ENCODE measurements at regions not wholly inside any gene's neighbourhood (a gene's known extent, or its start where the extent isn't known, plus 50 kb on each side); places are given as distances from the start of the nearest gene placed in this dataset.

GRCh38 chr2:144270951-144271350 is 249.0 kb downstream of the ZEB2 start:
- Mint-ChIP-seq H3K9me3 (no peaks in the 10 kb centered on the region), H3K4me3 (no peak overlapping the region), H3K27me3 (no peaks in the 10 kb centered on the region), H3K36me3 (no peaks in the 10 kb centered on the region), H3K27ac (no peak overlapping the region), H3K4me1 (peaks cover 21% of the 10 kb centered on the region)
- ATAC-seq (ENCODE audit: low read depth) = no peak
- DNase-seq (ENCODE audit: low spot score in 2 of 2) = no peak

DNA sequence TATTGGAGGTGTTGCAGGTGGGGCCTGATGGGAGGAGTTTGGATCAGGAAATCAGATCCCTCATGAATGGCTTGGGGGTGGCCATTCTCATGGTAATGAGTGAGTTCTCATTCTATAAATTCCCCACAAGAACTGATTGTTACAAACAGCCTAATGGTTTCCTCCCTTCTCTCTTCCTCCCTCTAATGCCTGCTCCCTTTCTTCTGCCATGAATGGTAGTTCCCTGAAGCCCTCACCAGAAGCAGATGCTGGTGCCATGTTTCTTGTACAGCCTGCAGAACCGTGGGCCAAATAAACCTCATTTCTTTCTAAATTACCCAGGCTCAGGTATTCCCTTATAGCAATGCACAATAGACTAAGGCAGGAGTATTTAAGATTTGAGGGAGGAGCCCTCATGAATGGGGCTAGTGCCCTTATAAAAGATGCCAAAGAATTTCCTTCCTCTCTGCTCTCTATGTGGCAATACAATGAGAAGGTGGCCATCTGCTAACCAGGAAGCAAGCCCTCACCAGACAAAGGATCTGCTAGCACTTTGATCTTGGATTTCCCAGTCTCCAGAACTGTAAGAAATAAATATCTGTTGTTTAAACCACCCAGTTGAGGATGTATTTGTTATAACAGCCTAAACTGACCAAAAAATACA is 251.8 kb downstream of the ZEB2 start:
- Mint-ChIP-seq H3K27ac (no peak overlapping the region), H3K36me3 (peaks cover 2% of the 10 kb centered on the region), H3K9me3 (peaks cover 2% of the 10 kb centered on the region), H3K4me3 (no peak overlapping the region), H3K4me1 (peaks cover 25% of the 10 kb centered on the region), H3K27me3 (no peaks in the 10 kb centered on the region)
- DNase-seq (ENCODE audit: low spot score in 2 of 2) = no peak
- ATAC-seq (ENCODE audit: low read depth) = no peak

- Mint-ChIP-seq H3K36me3 (peaks cover 2% of the 10 kb centered on the region), H3K27ac (peak overlapping the region; percentile 11), H3K4me3 (no peak overlapping the region), H3K9me3 (peaks cover 2% of the 10 kb centered on the region), H3K4me1 (peaks cover 21% of the 10 kb centered on the region), H3K27me3 (no peaks in the 10 kb centered on the region)
- ATAC-seq (ENCODE audit: low read depth) = peak; percentile 37
- DNase-seq (ENCODE audit: low spot score in 2 of 2) = no peak
Observed at GRCh38 chr2:144267239-144267638, 252.7 kb downstream of the ZEB2 start.

GRCh38 chr2:144265654-144266053 is 254.3 kb downstream of the ZEB2 start:
- Mint-ChIP-seq H3K9me3 (peaks cover 2% of the 10 kb centered on the region), H3K4me1 (peaks cover 16% of the 10 kb centered on the region), H3K36me3 (peaks cover 4% of the 10 kb centered on the region), H3K27me3 (no peaks in the 10 kb centered on the region), H3K4me3 (no peak overlapping the region), H3K27ac (no peak overlapping the region)
- ATAC-seq (ENCODE audit: low read depth) = no peak
- DNase-seq (ENCODE audit: low spot score in 2 of 2) = no peak

DNA sequence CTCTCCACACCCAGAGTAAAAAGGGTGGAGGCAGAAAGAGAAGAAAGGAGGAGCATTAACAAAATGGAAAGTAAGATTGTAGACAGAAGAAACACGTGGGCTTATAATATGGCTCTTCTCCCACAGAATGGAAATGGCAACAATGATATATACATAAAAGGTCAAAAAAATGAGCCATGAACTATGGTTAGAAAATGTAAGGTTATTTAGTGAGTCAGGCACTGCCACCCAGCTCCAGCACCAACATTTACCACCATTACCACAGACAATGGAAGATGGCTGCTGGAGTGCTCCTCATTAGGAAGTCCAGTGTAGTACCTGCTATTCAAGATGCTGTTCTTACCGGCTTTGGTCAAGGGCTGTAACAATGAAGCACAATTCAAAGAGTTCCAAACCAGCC is 258.0 kb downstream of the ZEB2 start:
- Mint-ChIP-seq H3K27ac (no peak overlapping the region), H3K4me3 (no peak overlapping the region), H3K36me3 (peaks cover 12% of the 10 kb centered on the region), H3K4me1 (peaks cover 9% of the 10 kb centered on the region), H3K9me3 (peaks cover 13% of the 10 kb centered on the region), H3K27me3 (no peaks in the 10 kb centered on the region)
- no peak for ATAC-seq (ENCODE audit: low read depth)
- DNase-seq (ENCODE audit: low spot score in 2 of 2) = no peak

- Mint-ChIP-seq H3K36me3 (peaks cover 12% of the 10 kb centered on the region), H3K4me1 (peaks cover 7% of the 10 kb centered on the region), H3K9me3 (peaks cover 15% of the 10 kb centered on the region), H3K4me3 (no peak overlapping the region), H3K27ac (no peak overlapping the region), H3K27me3 (no peaks in the 10 kb centered on the region)
- DNase-seq (ENCODE audit: low spot score in 2 of 2) = no peak
- ATAC-seq (ENCODE audit: low read depth) = no peak
Observed at GRCh38 chr2:144261336-144261735, 258.6 kb downstream of the ZEB2 start.

DNA sequence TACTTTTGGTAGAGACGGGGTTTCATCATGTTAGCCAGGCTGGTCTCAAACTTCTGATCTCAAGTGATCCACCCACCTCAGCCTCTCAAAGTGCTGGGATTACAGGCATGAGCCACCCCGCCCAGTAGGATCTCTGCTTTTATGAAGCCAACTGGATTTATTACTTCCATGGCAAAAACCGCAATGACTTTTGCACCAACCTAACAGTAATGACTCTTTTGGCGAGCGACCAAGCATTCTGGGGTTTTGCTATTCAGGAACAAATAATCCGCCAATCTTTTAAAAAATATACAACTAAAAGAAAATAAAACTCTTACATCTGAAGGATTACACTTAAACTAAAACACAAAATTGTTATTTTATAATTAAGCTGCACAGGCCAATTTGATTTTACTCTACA is 260.6 kb downstream of the ZEB2 start:
- Mint-ChIP-seq H3K27me3 (no peaks in the 10 kb centered on the region), H3K36me3 (peaks cover 23% of the 10 kb centered on the region), H3K4me3 (no peak overlapping the region), H3K27ac (no peak overlapping the region), H3K9me3 (peaks cover 20% of the 10 kb centered on the region), H3K4me1 (peaks cover 2% of the 10 kb centered on the region)
- ATAC-seq (ENCODE audit: low read depth) (no peak), DNase-seq (ENCODE audit: low spot score in 2 of 2) (no peak)

DNA sequence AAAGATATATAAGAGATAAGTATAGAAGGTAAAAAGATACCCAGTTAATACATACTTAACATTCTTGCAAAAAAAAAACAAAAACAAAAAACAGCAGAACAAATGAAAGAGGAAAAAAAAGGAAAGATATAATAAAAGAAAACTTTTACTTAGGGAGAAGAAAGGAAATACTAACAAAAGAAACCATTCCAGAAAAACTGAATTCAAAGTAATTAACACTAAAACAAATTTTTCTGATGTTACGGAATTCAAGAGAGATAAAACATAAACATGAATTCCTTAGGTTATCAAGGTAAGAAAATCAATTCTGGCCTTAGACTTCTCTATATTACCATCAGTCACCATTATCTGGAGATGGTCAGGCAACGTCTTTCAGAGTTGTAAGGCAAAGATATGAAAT is 261.8 kb downstream of the ZEB2 start:
- H3K27me3 Mint-ChIP-seq = no peaks in the 10 kb centered on the region
- no peak overlapping the region for H3K4me3 Mint-ChIP-seq
- DNase-seq (ENCODE audit: low spot score in 2 of 2) (no peak), ATAC-seq (ENCODE audit: low read depth) (no peak)
- no peak overlapping the region for H3K27ac Mint-ChIP-seq
- peaks cover 27% of the 10 kb centered on the region for H3K36me3 Mint-ChIP-seq
- peaks cover 22% of the 10 kb centered on the region for H3K9me3 Mint-ChIP-seq
- peaks cover 2% of the 10 kb centered on the region for H3K4me1 Mint-ChIP-seq

DNA sequence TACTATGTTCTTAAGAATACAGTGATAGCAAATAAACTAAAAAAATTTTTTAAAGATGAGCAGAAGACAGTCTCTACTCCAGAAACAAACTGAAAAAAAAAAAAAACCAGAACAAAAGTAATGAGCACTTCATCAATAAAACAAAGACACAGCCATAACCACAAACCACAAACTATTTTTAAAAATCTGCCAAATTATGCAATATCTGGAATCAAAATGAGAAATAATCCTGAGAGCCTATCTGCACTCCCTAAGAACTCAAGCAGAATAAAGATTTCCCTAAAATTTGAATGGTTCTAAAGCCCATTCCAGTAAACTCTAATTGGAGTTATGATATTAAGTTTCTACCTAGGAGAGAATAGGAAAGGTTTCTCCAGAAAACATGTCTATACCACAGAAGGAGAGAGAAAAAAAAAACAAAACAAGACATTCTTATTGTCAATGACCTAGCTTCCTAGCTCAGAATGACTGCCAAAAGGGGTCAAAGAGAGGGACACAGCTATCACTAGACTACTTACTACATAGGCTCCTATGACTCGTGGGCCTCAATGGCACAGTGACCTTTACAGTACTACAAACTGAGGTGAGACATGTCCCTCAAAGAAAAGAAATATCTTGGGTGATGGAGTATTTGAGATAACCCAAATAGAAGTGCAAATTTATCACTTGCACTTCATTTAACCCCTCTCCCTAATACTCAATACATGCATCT is 262.8 kb downstream of the ZEB2 start:
- Mint-ChIP-seq H3K4me1 (peaks cover 2% of the 10 kb centered on the region), H3K9me3 (peaks cover 26% of the 10 kb centered on the region), H3K27me3 (no peaks in the 10 kb centered on the region), H3K36me3 (peaks cover 36% of the 10 kb centered on the region), H3K27ac (no peak overlapping the region), H3K4me3 (no peak overlapping the region)
- ATAC-seq (ENCODE audit: low read depth) (no peak), DNase-seq (ENCODE audit: low spot score in 2 of 2) (no peak)

DNA sequence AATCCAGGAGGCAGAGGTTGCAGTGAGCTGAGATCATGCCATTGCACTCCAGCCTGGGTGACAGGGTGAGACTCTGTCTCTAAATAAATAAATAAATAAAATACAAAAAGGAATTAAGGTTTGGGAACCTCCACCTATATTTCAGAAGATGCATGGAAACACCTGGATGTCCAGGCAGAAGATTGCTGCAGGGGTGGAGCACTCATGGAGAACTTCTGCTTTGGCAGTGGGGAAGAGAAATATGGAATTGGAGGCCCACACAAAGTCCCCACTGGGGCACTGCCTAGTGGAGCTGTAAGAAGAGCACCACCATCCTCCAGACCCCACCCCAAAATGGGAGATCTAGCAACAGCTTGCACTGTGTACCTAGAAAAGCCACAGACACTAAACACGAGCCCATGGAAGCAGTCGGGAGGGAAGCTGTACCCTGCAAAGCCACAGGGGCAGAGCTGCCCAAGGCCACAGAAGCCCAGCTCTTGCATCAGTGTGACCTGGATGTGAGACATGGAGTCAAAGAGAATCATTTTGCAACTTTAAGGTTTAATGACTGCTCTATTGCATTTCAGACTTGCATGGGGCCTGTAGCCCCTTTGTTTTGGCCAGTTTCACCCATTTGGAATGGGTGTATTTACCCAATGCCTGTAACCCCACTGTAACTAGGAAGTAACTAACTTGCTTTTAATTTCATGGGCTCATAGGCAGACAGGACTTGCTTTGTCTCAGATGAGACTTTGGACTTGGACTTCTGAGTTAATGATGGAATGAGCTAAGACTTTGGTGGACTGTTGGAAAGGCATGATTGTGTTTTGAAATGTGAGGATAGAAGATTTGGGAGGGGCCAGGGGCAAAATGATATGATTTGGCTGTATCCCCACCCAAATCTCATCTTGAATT is 265.3 kb downstream of the ZEB2 start:
- DNase-seq (ENCODE audit: low spot score in 2 of 2) (no peak), ATAC-seq (ENCODE audit: low read depth) (no peak)
- no peak overlapping the region for H3K4me3 Mint-ChIP-seq
- H3K27ac Mint-ChIP-seq = no peak overlapping the region
- peaks cover 26% of the 10 kb centered on the region for H3K9me3 Mint-ChIP-seq
- H3K36me3 Mint-ChIP-seq = peaks cover 35% of the 10 kb centered on the region
- H3K27me3 Mint-ChIP-seq = no peaks in the 10 kb centered on the region
- peaks cover 4% of the 10 kb centered on the region for H3K4me1 Mint-ChIP-seq

DNA sequence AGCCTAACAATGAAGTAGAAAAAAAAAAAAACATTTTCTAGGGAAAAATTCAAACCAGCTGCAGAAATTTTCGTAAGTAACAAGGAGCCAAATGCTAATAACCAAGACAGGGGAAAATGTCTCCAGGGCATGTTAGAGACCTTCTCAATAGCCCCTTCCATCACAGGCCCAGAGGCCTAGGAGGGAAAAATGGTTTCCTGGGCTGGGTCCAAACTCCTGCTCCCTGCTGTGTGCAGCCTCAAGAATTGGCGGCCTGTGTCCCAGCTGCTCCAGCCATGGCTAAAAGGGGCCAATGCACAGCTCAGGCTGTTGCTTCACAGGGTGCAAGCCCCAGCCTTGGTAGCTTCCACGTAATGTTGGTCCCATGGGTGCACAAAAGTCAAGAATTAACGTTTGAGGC is 266.2 kb downstream of the ZEB2 start:
- no peaks in the 10 kb centered on the region for H3K27me3 Mint-ChIP-seq
- no peak overlapping the region for H3K4me3 Mint-ChIP-seq
- ATAC-seq (ENCODE audit: low read depth) (no peak), DNase-seq (ENCODE audit: low spot score in 2 of 2) (no peak)
- no peak overlapping the region for H3K27ac Mint-ChIP-seq
- H3K36me3 Mint-ChIP-seq = peaks cover 35% of the 10 kb centered on the region
- H3K4me1 Mint-ChIP-seq = peaks cover 7% of the 10 kb centered on the region
- peaks cover 26% of the 10 kb centered on the region for H3K9me3 Mint-ChIP-seq

GRCh38 chr2:144252694-144253093 is 267.2 kb downstream of the ZEB2 start:
- no peak for ATAC-seq (ENCODE audit: low read depth)
- Mint-ChIP-seq H3K27ac (no peak overlapping the region), H3K4me3 (no peak overlapping the region), H3K27me3 (no peaks in the 10 kb centered on the region), H3K9me3 (peaks cover 18% of the 10 kb centered on the region), H3K4me1 (peaks cover 10% of the 10 kb centered on the region), H3K36me3 (peaks cover 31% of the 10 kb centered on the region)
- DNase-seq (ENCODE audit: low spot score in 2 of 2) = no peak

GRCh38 chr2:144249035-144249637 is 270.8 kb downstream of the ZEB2 start:
- Mint-ChIP-seq H3K36me3 (peaks cover 19% of the 10 kb centered on the region), H3K4me1 (peaks cover 19% of the 10 kb centered on the region), H3K27me3 (no peaks in the 10 kb centered on the region), H3K4me3 (no peak overlapping the region), H3K27ac (peak overlapping the region; percentile 45), H3K9me3 (peaks cover 8% of the 10 kb centered on the region)
- no peak for DNase-seq (ENCODE audit: low spot score in 2 of 2)
- ATAC-seq (ENCODE audit: low read depth) = no peak

All from memory B cell (primary cell).